ENCODE measurements at regions not wholly inside any gene's neighbourhood (a gene's known extent, or its start where the extent isn't known, plus 50 kb on each side); places are given as distances from the start of the nearest gene placed in this dataset.

- H3K9me3 ChIP-seq: peaks cover 0 to 14% (median 6%) of the 10 kb centered on the region in 12 donors
- no peaks in the 10 kb centered on the region for H3K36me3 ChIP-seq
- no peak overlapping the region for H3K27ac ChIP-seq
- intact Hi-C loops (cut with DNase I): no loop called here
- H3K4me3 ChIP-seq: no peak overlapping the region
- H3K27me3 ChIP-seq: peaks cover 0 to 21% (median 0%) of the 10 kb centered on the region in 9 donors
- no peak for TF ChIP-seq CTCF (IDR thresholded peaks at IDR 0.05)
- no peak for TF ChIP-seq POLR2A (IDR thresholded peaks at IDR 0.05)
- 59 to 88% (median 61%) methylated on average over 2 of the region's 2 CpGs for WGBS, 4 donors
- ATAC-seq (no peak), DNase-seq (no peak)
- no peaks in the 10 kb centered on the region for H3K4me1 ChIP-seq
Measured at GRCh38 chr3:27888562-27888961, 166.4 kb upstream of the EOMES start.

- TF ChIP-seq POLR2A (IDR thresholded peaks at IDR 0.05): no peak
- TF ChIP-seq CTCF (IDR thresholded peaks at IDR 0.05): no peak
- no peak overlapping the region for H3K4me3 ChIP-seq
- peaks cover 0 to 17% (median 6%) of the 10 kb centered on the region in 12 donors for H3K9me3 ChIP-seq
- 73 to 82% (median 79%) methylated on average over 4 of the region's 4 CpGs for WGBS, 4 donors
- no peak overlapping the region for H3K27ac ChIP-seq
- peaks cover 0 to 21% (median 0%) of the 10 kb centered on the region in 9 donors for H3K27me3 ChIP-seq
- no peak for ATAC-seq
- no peak for DNase-seq
- H3K4me1 ChIP-seq: no peaks in the 10 kb centered on the region
- H3K36me3 ChIP-seq: no peaks in the 10 kb centered on the region
- intact Hi-C loops (cut with DNase I): no loop called here
Measured at GRCh38 chr3:27889745-27890144, 167.6 kb upstream of the EOMES start.

DNA sequence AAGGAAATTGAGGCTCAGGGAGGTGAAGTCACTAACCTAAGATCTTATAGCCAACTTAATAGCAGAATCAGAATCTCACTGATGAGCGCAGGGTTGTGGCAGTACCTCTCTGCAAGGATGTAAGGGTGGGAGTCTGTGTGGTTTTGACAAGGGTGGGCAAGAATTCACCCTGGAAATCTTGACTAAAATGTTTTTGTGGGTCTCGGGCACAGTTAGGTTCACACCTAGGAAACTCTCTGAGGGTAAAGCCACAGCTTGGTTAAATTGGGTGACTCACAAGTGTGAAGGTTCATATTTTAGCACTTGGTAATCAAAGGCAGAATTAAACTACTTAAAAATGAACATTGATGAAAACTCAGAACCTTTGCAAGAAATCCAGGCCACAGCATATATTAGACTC is 178.2 kb upstream of the EOMES start:
- WGBS, 4 donors: 73 to 85% (median 82%) methylated on average over 2 of the region's 2 CpGs
- H3K9me3 ChIP-seq: peaks cover 0 to 1% (median 0%) of the 10 kb centered on the region in 12 donors
- DNase-seq (no peak), ATAC-seq (no peak)
- H3K27me3 ChIP-seq: no peaks in the 10 kb centered on the region
- H3K27ac ChIP-seq: no peak overlapping the region
- intact Hi-C loops (cut with DNase I): no loop called here
- no peak for TF ChIP-seq POLR2A (IDR thresholded peaks at IDR 0.05)
- TF ChIP-seq CTCF (IDR thresholded peaks at IDR 0.05): no peak
- no peak overlapping the region for H3K4me3 ChIP-seq
- no peaks in the 10 kb centered on the region for H3K4me1 ChIP-seq
- no peaks in the 10 kb centered on the region for H3K36me3 ChIP-seq

- intact Hi-C loops (cut with DNase I): no loop called here
- Histone ChIP-seq H3K4me1 (no peaks in the 10 kb centered on the region), H3K36me3 (no peaks in the 10 kb centered on the region), H3K27me3 (no peaks in the 10 kb centered on the region), H3K9me3 (no peaks in the 10 kb centered on the region), H3K27ac (peak overlapping the region in 1 of 12 donors; percentile 51), H3K4me3 (no peak overlapping the region)
- DNase-seq (no peak), ATAC-seq (no peak)
- TF ChIP-seq CTCF (IDR thresholded peaks at IDR 0.05): no peak
- TF ChIP-seq POLR2A (IDR thresholded peaks at IDR 0.05): no peak
- WGBS, 4 donors: 58 to 78% (median 61%) methylated on average over 3 of the region's 3 CpGs
Measured at GRCh38 chr3:27903446-27903845, 181.3 kb upstream of the EOMES start.

Measured in heart left ventricle (tissue), 16 donors.